HCT116 (cell line): ENCODE measurements at regions not wholly inside any gene's neighbourhood (a gene's known extent, or its start where the extent isn't known, plus 50 kb on each side); places are given as distances from the start of the nearest gene placed in this dataset.

Experiments used
- POLR2A ChIP-seq: IDR thresholded peaks from 2 replicates; pipeline ENCODE4 v1.7.0; 2011; ENCODE audit warnings: borderline replicate concordance; ENCODE audit not compliant: insufficient read depth, insufficient read length; ENCODE audit errors: extremely low read depth
- TF ChIP-seq, protein P1 (sequence below), 3 experiments: fragments of 200-600 bp in 1 of 3; sonication (generic) in 1 of 3; IDR thresholded peaks in 2 of 3; conservative IDR thresholded peaks in 1 of 3; 2 replicates each; pipeline ENCODE4 v1.5.1; 2012 to 2017; ENCODE audit warnings: low read depth in 2 of 3, low read length in 2 of 3, antibody characterized with exemption in 1 of 3, borderline replicate concordance in 1 of 3, control low read depth in 1 of 3, mild to moderate bottlenecking in 1 of 3, mixed read lengths in 1 of 3, mixed run types in 1 of 3, moderate library complexity in 1 of 3; ENCODE audit not compliant: insufficient read depth in 1 of 3
- TF ChIP-seq, protein P2 (sequence below): IDR thresholded peaks from 2 replicates; pipeline ENCODE4 v1.6.1; 2012

DNA sequence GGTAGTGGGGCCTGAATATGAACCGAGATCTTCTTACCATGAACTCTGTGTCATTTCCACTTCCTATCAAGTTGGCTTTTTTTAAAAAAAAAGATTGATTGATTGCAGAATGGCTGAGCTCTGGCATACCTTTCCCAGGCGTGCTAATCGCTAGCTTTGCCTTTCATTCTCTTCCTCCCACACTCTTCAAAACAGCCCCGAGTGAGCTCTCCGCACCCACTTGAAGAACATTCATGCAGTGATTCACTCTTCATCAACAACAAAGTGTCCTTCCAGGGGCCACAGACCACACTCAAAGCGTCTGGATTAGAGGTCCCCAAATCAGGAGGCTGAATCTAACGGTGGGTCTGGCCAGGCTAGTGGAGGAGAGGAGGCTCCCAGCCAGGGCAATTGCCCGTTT, 96.3 kb upstream of the GALNT2 start:
- TF ChIP-seq, protein P1, sequence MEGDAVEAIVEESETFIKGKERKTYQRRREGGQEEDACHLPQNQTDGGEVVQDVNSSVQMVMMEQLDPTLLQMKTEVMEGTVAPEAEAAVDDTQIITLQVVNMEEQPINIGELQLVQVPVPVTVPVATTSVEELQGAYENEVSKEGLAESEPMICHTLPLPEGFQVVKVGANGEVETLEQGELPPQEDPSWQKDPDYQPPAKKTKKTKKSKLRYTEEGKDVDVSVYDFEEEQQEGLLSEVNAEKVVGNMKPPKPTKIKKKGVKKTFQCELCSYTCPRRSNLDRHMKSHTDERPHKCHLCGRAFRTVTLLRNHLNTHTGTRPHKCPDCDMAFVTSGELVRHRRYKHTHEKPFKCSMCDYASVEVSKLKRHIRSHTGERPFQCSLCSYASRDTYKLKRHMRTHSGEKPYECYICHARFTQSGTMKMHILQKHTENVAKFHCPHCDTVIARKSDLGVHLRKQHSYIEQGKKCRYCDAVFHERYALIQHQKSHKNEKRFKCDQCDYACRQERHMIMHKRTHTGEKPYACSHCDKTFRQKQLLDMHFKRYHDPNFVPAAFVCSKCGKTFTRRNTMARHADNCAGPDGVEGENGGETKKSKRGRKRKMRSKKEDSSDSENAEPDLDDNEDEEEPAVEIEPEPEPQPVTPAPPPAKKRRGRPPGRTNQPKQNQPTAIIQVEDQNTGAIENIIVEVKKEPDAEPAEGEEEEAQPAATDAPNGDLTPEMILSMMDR (IDR thresholded peaks at IDR 0.05 in 2 of 3, conservative IDR thresholded peaks at IDR 0.05 in 1 of 3; ENCODE audit: borderline replicate concordance in 1 of 3, insufficient read depth in 1 of 3, low read depth in 2 of 3, low read length in 2 of 3) = no peak
- no peak for TF ChIP-seq POLR2A
- TF ChIP-seq, protein P2, sequence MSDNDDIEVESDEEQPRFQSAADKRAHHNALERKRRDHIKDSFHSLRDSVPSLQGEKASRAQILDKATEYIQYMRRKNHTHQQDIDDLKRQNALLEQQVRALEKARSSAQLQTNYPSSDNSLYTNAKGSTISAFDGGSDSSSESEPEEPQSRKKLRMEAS = no peak
